ENCODE measurements at regions not wholly inside any gene's neighbourhood (a gene's known extent, or its start where the extent isn't known, plus 50 kb on each side); places are given as distances from the start of the nearest gene placed in this dataset.

DNA sequence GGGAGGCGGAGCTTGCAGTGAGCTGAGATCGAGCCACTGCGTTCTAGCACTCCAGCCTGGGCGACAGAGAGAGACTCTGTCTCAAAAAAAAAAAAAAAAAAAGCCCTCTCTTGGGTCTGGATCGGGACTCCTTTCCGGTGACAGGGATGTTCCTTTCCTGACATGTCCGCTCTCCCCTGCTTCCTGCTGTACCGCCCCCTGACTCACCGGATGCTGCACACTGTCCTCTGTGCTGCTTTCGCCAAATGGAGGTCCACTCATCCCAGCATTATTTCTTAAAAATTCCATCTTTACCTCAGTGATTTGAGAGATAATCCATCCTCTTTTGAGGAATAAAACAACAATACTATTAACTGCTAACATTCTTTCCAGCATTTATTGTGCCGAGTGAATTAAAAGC is 113.8 kb upstream of the EEPD1 start:
- Histone ChIP-seq H2BK120ac (ENCODE audit: low read depth, low read length) (no peak overlapping the region), H2AK5ac (ENCODE audit: low read depth, low read length) (peak overlapping the region; percentile 15; the same call in 1 of the 2 replicates), H3K23ac (ENCODE audit: low read depth, low read length) (no peak overlapping the region), H4K8ac (ENCODE audit: low read depth in 2 of 2, low read length in 2 of 2) (no peak overlapping the region), H2BK15ac (ENCODE audit: low read depth, low read length) (no peak overlapping the region; the same call in 2 of the 3 replicates), H3K9me3 (ENCODE audit: control insufficient read depth, insufficient read depth, low read length) (no peaks in the 10 kb centered on the region), H4K91ac (ENCODE audit: insufficient read depth, low read depth, low read length) (no peak overlapping the region), H3K14ac (replicated peaks; ENCODE audit: low read depth, low read length) (no peak overlapping the region), H3K4me3 (ENCODE audit: insufficient read depth, low read depth, low read length) (no peak overlapping the region), H3K56ac (ENCODE audit: extremely low read depth, insufficient read depth, low read length) (no peak overlapping the region), H3K79me1 (ENCODE audit: low read depth in 1 of 2, low read length in 2 of 2) (no peaks in the 10 kb centered on the region), H2BK5ac (ENCODE audit: low read depth, low read length, poor library complexity, severe bottlenecking) (no peak overlapping the region), H4K20me1 (ENCODE audit: insufficient read depth, low read length) (no peaks in the 10 kb centered on the region), H3K9ac (ENCODE audit: low read depth, low read length) (no peak overlapping the region), H2AK9ac (replicated peaks; ENCODE audit: low read depth, low read length, poor library complexity) (no peak overlapping the region), H2AFZ (replicated peaks; ENCODE audit: low read length, poor library complexity) (no peak overlapping the region), H3K27me3 (ENCODE audit: control insufficient read depth, insufficient read depth, low read length) (no peaks in the 10 kb centered on the region; the same call in 1 of the 2 replicates), H3K4ac (ENCODE audit: low read depth, low read length) (no peak overlapping the region), H2BK20ac (ENCODE audit: low read depth, low read length) (no peak overlapping the region), H3K4me1 (ENCODE audit: control insufficient read depth, insufficient read depth, low read length) (peaks cover 8% of the 10 kb centered on the region; the same call in 1 of the 2 replicates), H3K18ac (ENCODE audit: low read depth, low read length) (no peak overlapping the region), H3K4me2 (ENCODE audit: low read depth, low read length) (no peak overlapping the region), H4K5ac (ENCODE audit: low read depth, low read length) (no peak overlapping the region), H3K36me3 (ENCODE audit: control insufficient read depth, insufficient read depth, low read length) (no peaks in the 10 kb centered on the region), H3K27ac (ENCODE audit: insufficient read depth, low read length) (no peak overlapping the region), H3K9me1 (ENCODE audit: insufficient read depth, low read length) (no peaks in the 10 kb centered on the region; the same call in 1 of the 2 replicates)
- no TSS peak for BruUV-seq (replicated peaks)
- intact Hi-C loops (cut with micrococcal nuclease), result no loop called here
- POLR2A ChIA-PET (ENCODE audit: unreplicated experiment), result interaction anchor here (0.6 kb wide), 1 partner anchor 9 kb away, joined by 8 read pairs; no protein-coding TSS in a partner anchor
- in situ Hi-C loops (cut with MboI; ENCODE audit: low sequenced_read_pairs), result no loop called here
- TF ChIP-seq, protein P1, sequence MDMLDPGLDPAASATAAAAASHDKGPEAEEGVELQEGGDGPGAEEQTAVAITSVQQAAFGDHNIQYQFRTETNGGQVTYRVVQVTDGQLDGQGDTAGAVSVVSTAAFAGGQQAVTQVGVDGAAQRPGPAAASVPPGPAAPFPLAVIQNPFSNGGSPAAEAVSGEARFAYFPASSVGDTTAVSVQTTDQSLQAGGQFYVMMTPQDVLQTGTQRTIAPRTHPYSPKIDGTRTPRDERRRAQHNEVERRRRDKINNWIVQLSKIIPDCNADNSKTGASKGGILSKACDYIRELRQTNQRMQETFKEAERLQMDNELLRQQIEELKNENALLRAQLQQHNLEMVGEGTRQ (IDR thresholded peaks at IDR 0.05; ENCODE audit: low read depth, low read length), result no peak
- TF ChIP-seq RFX5 (IDR thresholded peaks at IDR 0.05; ENCODE audit: low read depth, low read length) (no peak), RAD21 (IDR thresholded peaks at IDR 0.05; ENCODE audit: low read length) (no peak), NFE2L2 (IDR thresholded peaks at IDR 0.05; ENCODE audit: low read depth, low read length) (no peak), POLR2A (IDR thresholded peaks at IDR 0.05; ENCODE audit: low read depth, low read length) (no peak), RCOR1 (IDR thresholded peaks at IDR 0.05; ENCODE audit: insufficient replicate concordance, low read length) (no peak), CEBPB (IDR thresholded peaks at IDR 0.05; ENCODE audit: low read depth, low read length) (no peak), SMC3 (IDR thresholded peaks at IDR 0.05; ENCODE audit: low read depth, low read length) (no peak), MAZ (IDR thresholded peaks at IDR 0.05; ENCODE audit: borderline replicate concordance, low read depth, low read length) (no peak), BHLHE40 (IDR thresholded peaks at IDR 0.05; ENCODE audit: low read depth, low read length) (no peak), MXI1 (IDR thresholded peaks at IDR 0.05; ENCODE audit: borderline replicate concordance, low read depth, low read length) (no peak), FOS (IDR thresholded peaks at IDR 0.05; ENCODE audit: low read depth, low read length) (no peak), CHD1 (IDR thresholded peaks at IDR 0.05; ENCODE audit: low read depth, low read length) (no peak), MAFK (IDR thresholded peaks at IDR 0.05; ENCODE audit: low read depth, low read length) (no peak)
- TF ChIP-seq, protein P2, sequence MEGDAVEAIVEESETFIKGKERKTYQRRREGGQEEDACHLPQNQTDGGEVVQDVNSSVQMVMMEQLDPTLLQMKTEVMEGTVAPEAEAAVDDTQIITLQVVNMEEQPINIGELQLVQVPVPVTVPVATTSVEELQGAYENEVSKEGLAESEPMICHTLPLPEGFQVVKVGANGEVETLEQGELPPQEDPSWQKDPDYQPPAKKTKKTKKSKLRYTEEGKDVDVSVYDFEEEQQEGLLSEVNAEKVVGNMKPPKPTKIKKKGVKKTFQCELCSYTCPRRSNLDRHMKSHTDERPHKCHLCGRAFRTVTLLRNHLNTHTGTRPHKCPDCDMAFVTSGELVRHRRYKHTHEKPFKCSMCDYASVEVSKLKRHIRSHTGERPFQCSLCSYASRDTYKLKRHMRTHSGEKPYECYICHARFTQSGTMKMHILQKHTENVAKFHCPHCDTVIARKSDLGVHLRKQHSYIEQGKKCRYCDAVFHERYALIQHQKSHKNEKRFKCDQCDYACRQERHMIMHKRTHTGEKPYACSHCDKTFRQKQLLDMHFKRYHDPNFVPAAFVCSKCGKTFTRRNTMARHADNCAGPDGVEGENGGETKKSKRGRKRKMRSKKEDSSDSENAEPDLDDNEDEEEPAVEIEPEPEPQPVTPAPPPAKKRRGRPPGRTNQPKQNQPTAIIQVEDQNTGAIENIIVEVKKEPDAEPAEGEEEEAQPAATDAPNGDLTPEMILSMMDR (conservative IDR thresholded peaks at IDR 0.05; ENCODE audit: low read depth, low read length), result no peak
- TF ChIP-seq, protein P3, sequence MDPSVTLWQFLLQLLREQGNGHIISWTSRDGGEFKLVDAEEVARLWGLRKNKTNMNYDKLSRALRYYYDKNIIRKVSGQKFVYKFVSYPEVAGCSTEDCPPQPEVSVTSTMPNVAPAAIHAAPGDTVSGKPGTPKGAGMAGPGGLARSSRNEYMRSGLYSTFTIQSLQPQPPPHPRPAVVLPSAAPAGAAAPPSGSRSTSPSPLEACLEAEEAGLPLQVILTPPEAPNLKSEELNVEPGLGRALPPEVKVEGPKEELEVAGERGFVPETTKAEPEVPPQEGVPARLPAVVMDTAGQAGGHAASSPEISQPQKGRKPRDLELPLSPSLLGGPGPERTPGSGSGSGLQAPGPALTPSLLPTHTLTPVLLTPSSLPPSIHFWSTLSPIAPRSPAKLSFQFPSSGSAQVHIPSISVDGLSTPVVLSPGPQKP (IDR thresholded peaks at IDR 0.05; ENCODE audit: borderline replicate concordance, low read depth, low read length), result no peak
- 100% methylated on average over 1 of the region's 11 CpGs; no CpG with 5 or more reads in 1 of the 2 experiments for WGBS, 2 experiments (ENCODE audit: extremely low coverage in 2 of 2, insufficient read length in 1 of 2)
- CTCF ChIA-PET, result no interaction called here
- ATAC-seq (ENCODE audit: low read depth), result no peak
- no peak for DNase-seq
- dilution Hi-C loops (cut with HindIII; ENCODE audit: low sequenced_read_pairs, unreplicated experiment), result no loop called here
